OCI-LY1 (cell line): ENCODE measurements at regions not wholly inside any gene's neighbourhood (a gene's known extent, or its start where the extent isn't known, plus 50 kb on each side); places are given as distances from the start of the nearest gene placed in this dataset.

Source experiments
- EZH2 ChIP-seq: fragments of 200-600 bp; sonication (generic), shearing (Covaris generic); IDR thresholded peaks from 2 replicates; pipeline ENCODE4 v1.8.0; 2017; ENCODE audit warnings: borderline replicate concordance, mixed run types, mild to moderate bottlenecking, antibody characterized with exemption, low read length, moderate library complexity, mixed read lengths
- TF ChIP-seq, protein P1 (sequence below): fragments of 200-600 bp; sonication (generic), shearing (Covaris generic); IDR thresholded peaks from 2 replicates; pipeline ENCODE4 v1.5.1; 2017; ENCODE audit warnings: mild to moderate bottlenecking, antibody characterized with exemption, low read length, moderate library complexity, mixed read lengths

DNA sequence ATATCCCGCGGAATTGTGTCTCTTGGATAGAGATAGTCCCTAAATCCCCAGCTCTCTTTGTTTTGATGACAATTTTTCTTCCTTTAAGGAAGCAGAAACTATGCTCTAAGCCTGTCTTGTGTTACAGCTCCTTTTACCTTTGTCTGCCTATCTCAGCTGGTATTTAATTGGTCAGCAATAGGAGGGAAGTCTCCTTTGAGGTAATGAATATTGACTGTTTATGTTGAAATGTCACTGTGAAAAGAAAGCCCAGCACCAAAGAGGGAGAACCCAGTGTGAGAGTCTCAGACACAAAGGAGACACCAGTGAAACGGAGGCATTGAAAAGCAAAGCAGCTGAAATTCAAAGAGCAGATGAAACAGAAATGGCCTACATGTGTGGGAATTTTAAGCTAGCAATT lies 372.6 kb downstream of the NR2F2 start:
- TF ChIP-seq, protein P1, sequence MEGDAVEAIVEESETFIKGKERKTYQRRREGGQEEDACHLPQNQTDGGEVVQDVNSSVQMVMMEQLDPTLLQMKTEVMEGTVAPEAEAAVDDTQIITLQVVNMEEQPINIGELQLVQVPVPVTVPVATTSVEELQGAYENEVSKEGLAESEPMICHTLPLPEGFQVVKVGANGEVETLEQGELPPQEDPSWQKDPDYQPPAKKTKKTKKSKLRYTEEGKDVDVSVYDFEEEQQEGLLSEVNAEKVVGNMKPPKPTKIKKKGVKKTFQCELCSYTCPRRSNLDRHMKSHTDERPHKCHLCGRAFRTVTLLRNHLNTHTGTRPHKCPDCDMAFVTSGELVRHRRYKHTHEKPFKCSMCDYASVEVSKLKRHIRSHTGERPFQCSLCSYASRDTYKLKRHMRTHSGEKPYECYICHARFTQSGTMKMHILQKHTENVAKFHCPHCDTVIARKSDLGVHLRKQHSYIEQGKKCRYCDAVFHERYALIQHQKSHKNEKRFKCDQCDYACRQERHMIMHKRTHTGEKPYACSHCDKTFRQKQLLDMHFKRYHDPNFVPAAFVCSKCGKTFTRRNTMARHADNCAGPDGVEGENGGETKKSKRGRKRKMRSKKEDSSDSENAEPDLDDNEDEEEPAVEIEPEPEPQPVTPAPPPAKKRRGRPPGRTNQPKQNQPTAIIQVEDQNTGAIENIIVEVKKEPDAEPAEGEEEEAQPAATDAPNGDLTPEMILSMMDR: no peak
- TF ChIP-seq EZH2: no peak
